ENCODE measurements at regions not wholly inside any gene's neighbourhood (a gene's known extent, or its start where the extent isn't known, plus 50 kb on each side); places are given as distances from the start of the nearest gene placed in this dataset.

- Histone ChIP-seq H3K4me1 (no peaks in the 10 kb centered on the region), H3K27ac (no peak overlapping the region), H3K4me3 (no peak overlapping the region), H3K4me2 (no peak overlapping the region), H3K9me3 (no peaks in the 10 kb centered on the region; the same call in 2 of the 3 replicates)
- ATAC-seq (no peak), FAIRE-seq (no peak), DNase-seq (ENCODE audit: low read depth in 1 of 2, low spot score in 1 of 2) (no peak)
- ChIA-PET POLR2A (no interaction called here), CTCF (no interaction called here)
- TF ChIP-seq MAZ (IDR thresholded peaks at IDR 0.05; ENCODE audit: borderline replicate concordance, low read depth, low read length) = no peak
- no peak for TF ChIP-seq ZFP36 (IDR thresholded peaks at IDR 0.05; ENCODE audit: borderline replicate concordance, partially characterized antibody)
- no peak for TF ChIP-seq REST (IDR thresholded peaks at IDR 0.05)
- TF ChIP-seq TFCP2L1 (CRISPR knock-in tag; IDR thresholded peaks at IDR 0.05) = no peak
- TF ChIP-seq BHLHE40 (IDR thresholded peaks at IDR 0.05; ENCODE audit: low read depth, low read length) = no peak
- TF ChIP-seq GATA3 (IDR thresholded peaks at IDR 0.05; ENCODE audit: borderline replicate concordance) = no peak
- TF ChIP-seq EHF (CRISPR knock-in tag; IDR thresholded peaks at IDR 0.05) = no peak
- no peak for TF ChIP-seq MAX (IDR thresholded peaks at IDR 0.05)
- no peak for TF ChIP-seq MAFK (IDR thresholded peaks at IDR 0.05; ENCODE audit: partially characterized antibody)
- TF ChIP-seq EP300 (IDR thresholded peaks at IDR 0.05) = no peak
- no peak for TF ChIP-seq HOXB13 (CRISPR knock-in tag; IDR thresholded peaks at IDR 0.05; ENCODE audit: low read depth)
- TF ChIP-seq ZNF302 (CRISPR knock-in tag; IDR thresholded peaks at IDR 0.05) = no peak
- TF ChIP-seq HDAC2 (IDR thresholded peaks at IDR 0.05) = no peak
- no peak for TF ChIP-seq SREBF2 (IDR thresholded peaks at IDR 0.05)
- no peak for TF ChIP-seq MYC (IDR thresholded peaks at IDR 0.05; ENCODE audit: borderline replicate concordance, low read length)
- 7% methylated on average over 6 of the region's 6 CpGs for WGBS (ENCODE audit: missing lambda C conversion rate)
Observed at GRCh38 chr10:130403153-130404075, 267.2 kb downstream of the GLRX3 start.

DNA sequence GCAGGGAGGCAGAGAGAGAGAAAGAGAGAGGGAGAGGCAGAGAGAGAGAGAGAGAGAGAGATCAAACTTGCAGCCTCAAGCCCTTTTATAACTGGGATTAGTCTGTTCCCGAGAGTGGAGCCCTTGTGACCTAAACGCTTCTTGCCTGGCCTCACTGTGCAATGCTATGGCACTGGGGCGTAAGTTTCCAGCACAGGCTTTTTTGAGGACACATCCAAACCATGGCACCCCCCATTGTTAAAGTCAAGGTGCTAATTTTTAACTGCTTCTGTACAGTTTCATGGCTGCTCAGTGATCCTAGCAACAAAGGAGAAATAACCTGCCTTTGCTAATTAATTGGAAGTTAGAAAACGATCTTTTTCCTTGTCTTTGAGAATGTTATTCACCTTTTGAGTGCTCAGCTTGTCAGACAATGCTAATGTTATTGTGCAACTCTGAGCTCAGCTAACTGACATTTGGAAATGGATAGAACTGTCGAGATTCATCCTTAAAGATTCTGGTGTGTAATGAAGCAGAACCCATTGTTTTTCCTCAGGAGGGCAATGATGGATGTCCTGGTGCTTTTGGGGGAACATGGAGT is 268.4 kb downstream of the GLRX3 start:
- 2% methylated on average over 5 of the region's 5 CpGs for WGBS (ENCODE audit: missing lambda C conversion rate)
- ATAC-seq (no peak), DNase-seq (ENCODE audit: low read depth in 1 of 2, low spot score in 1 of 2) (no peak), FAIRE-seq (no peak)
- CTCF ChIA-PET = no interaction called here
- no peak overlapping the region for H3K4me2 ChIP-seq
- no peak overlapping the region for H3K4me3 ChIP-seq
- H3K27ac ChIP-seq = no peak overlapping the region
- no peaks in the 10 kb centered on the region for H3K4me1 ChIP-seq
- POLR2A ChIA-PET = no interaction called here
- H3K9me3 ChIP-seq = no peaks in the 10 kb centered on the region; the same call in 2 of the 3 replicates
- TF ChIP-seq FOSL2 (IDR thresholded peaks at IDR 0.05) (no peak), FOSL2 (CRISPR knock-in tag; IDR thresholded peaks at IDR 0.05) (no peak), KDM5A (IDR thresholded peaks at IDR 0.05) (no peak), HOXB5 (CRISPR knock-in tag; IDR thresholded peaks at IDR 0.05) (no peak), EP300 (IDR thresholded peaks at IDR 0.05) (no peak), EHF (CRISPR knock-in tag; IDR thresholded peaks at IDR 0.05) (no peak), NFE2L2 (conservative IDR thresholded peaks at IDR 0.05; ENCODE audit: low read length) (no peak), NPAS2 (CRISPR knock-in tag; IDR thresholded peaks at IDR 0.05; ENCODE audit: borderline replicate concordance) (no peak), MAFK (IDR thresholded peaks at IDR 0.05; ENCODE audit: partially characterized antibody) (no peak), CEBPB (IDR thresholded peaks at IDR 0.05) (no peak), BCL3 (IDR thresholded peaks at IDR 0.05) (no peak), BHLHE40 (IDR thresholded peaks at IDR 0.05; ENCODE audit: low read depth, low read length) (no peak)
- TF ChIP-seq, protein P1, sequence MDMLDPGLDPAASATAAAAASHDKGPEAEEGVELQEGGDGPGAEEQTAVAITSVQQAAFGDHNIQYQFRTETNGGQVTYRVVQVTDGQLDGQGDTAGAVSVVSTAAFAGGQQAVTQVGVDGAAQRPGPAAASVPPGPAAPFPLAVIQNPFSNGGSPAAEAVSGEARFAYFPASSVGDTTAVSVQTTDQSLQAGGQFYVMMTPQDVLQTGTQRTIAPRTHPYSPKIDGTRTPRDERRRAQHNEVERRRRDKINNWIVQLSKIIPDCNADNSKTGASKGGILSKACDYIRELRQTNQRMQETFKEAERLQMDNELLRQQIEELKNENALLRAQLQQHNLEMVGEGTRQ (IDR thresholded peaks at IDR 0.05) = no peak
- TF ChIP-seq, protein P2, sequence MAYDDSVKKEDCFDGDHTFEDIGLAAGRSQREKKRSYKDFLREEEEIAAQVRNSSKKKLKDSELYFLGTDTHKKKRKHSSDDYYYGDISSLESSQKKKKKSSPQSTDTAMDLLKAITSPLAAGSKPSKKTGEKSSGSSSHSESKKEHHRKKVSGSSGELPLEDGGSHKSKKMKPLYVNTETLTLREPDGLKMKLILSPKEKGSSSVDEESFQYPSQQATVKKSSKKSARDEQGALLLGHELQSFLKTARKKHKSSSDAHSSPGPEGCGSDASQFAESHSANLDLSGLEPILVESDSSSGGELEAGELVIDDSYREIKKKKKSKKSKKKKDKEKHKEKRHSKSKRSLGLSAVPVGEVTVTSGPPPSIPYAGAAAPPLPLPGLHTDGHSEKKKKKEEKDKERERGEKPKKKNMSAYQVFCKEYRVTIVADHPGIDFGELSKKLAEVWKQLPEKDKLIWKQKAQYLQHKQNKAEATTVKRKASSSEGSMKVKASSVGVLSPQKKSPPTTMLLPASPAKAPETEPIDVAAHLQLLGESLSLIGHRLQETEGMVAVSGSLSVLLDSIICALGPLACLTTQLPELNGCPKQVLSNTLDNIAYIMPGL (CRISPR knock-in tag; IDR thresholded peaks at IDR 0.05; ENCODE audit: borderline replicate concordance) = no peak
- TF ChIP-seq, protein P3, sequence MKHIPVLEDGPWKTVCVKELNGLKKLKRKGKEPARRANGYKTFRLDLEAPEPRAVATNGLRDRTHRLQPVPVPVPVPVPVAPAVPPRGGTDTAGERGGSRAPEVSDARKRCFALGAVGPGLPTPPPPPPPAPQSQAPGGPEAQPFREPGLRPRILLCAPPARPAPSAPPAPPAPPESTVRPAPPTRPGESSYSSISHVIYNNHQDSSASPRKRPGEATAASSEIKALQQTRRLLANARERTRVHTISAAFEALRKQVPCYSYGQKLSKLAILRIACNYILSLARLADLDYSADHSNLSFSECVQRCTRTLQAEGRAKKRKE (CRISPR knock-in tag; IDR thresholded peaks at IDR 0.05; ENCODE audit: low read depth) = no peak
- TF ChIP-seq, protein P4, sequence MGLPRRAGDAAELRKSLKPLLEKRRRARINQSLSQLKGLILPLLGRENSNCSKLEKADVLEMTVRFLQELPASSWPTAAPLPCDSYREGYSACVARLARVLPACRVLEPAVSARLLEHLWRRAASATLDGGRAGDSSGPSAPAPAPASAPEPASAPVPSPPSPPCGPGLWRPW (IDR thresholded peaks at IDR 0.05) = no peak

All from A549 (cell line).